Activated CD4-positive, alpha-beta T cell treated with anti-CD3 and anti-CD28 coated beads, Interleukin-2, amount 10 ng/mL, durations not matched to agents 24 days and 14 days (primary cell): ENCODE measurements at regions not wholly inside any gene's neighbourhood (a gene's known extent, or its start where the extent isn't known, plus 50 kb on each side); places are given as distances from the start of the nearest gene placed in this dataset.
A peak's percentile ranks its signal among the peaks of the same experiment; 100 is the strongest.

ENCODE experiments used
- DNase-seq: peaks from one replicate; pipeline ENCODE4 v3.0.0; 2022
- H3K27ac Mint-ChIP-seq: one replicate; pipeline ENCODE4 v1.8.0; 2022; ENCODE audit warnings: mild to moderate bottlenecking, mixed read lengths
- H3K27me3 Mint-ChIP-seq: one replicate; pipeline ENCODE4 v1.8.0; 2022; ENCODE audit warnings: mixed read lengths
- H3K36me3 Mint-ChIP-seq: one replicate; pipeline ENCODE4 v1.8.0; 2022; ENCODE audit warnings: low read depth, mild to moderate bottlenecking, mixed read lengths
- H3K4me1 Mint-ChIP-seq: one replicate; pipeline ENCODE4 v1.8.0; 2021; ENCODE audit warnings: mixed read lengths
- H3K4me3 Mint-ChIP-seq: one replicate; pipeline ENCODE4 v1.8.0; 2022; ENCODE audit warnings: mild to moderate bottlenecking, moderate library complexity, mixed read lengths
- H3K9me3 Mint-ChIP-seq: one replicate; pipeline ENCODE4 v1.8.0; 2021; ENCODE audit warnings: mixed read lengths
- intact Hi-C: fragments of 100-400 bp; cut with micrococcal nuclease; formaldehyde crosslinking; loops from one replicate; pipeline ENCODE4 v1.15.1; 2023

DNA sequence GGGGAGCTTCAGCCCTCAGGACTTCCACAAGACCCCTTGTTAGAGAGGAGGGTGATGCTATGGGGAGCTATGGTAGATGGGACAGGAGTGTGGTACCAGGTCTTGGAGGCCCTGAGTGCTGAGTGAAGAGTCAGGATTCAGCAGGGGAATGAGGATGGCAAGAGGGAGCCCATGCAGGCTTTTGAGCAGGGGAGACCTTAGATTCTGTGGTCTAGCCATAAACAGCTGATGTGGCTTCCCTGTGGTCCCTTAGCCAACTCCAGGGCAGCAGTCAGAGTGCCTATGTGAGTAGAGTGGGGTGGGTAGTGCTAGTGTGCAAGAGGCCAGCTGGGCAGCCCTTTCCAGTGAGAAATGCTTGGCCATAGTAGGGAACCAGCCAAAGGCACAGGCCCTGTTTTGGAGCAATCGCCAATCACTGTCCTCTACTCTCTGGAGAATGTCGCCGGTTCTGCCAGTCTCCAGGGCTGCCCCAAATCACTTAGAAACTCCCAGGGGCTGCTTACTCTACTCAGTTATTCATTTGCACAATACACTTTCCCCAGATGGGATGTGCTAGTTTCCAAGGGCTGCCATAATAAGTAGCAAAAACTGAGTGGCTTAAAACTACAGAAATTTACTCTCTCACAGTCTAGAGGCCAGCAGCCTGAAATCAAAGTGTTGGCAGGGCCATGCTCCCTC is 310.5 kb downstream of the SMAD2 start:
- H3K4me1 Mint-ChIP-seq: no peaks in the 10 kb centered on the region
- intact Hi-C loops: no loop called here

GRCh38 chr18:47618758-47619157 is 311.7 kb downstream of the SMAD2 start:
- H3K4me3 Mint-ChIP-seq: no peak overlapping the region
- H3K27ac Mint-ChIP-seq: no peak overlapping the region
- intact Hi-C loops: no loop called here
- no peak for DNase-seq
- peaks cover 4% of the 10 kb centered on the region for H3K27me3 Mint-ChIP-seq
- no peaks in the 10 kb centered on the region for H3K9me3 Mint-ChIP-seq
- H3K4me1 Mint-ChIP-seq: no peaks in the 10 kb centered on the region
- no peaks in the 10 kb centered on the region for H3K36me3 Mint-ChIP-seq

More for the DNA sequence above, 310.5 kb downstream of the SMAD2 start:
- no peak for DNase-seq
- no peak overlapping the region for H3K4me3 Mint-ChIP-seq
- no peaks in the 10 kb centered on the region for H3K9me3 Mint-ChIP-seq
- no peaks in the 10 kb centered on the region for H3K36me3 Mint-ChIP-seq
- H3K27me3 Mint-ChIP-seq: peaks cover 4% of the 10 kb centered on the region
- H3K27ac Mint-ChIP-seq: no peak overlapping the region

GRCh38 chr18:47615043-47615442 is 315.4 kb downstream of the SMAD2 start:
- no peak for DNase-seq
- no peaks in the 10 kb centered on the region for H3K36me3 Mint-ChIP-seq
- H3K27me3 Mint-ChIP-seq: peaks cover 3% of the 10 kb centered on the region
- no peaks in the 10 kb centered on the region for H3K9me3 Mint-ChIP-seq
- intact Hi-C loops: no loop called here
- no peak overlapping the region for H3K4me3 Mint-ChIP-seq
- no peak overlapping the region for H3K27ac Mint-ChIP-seq
- no peaks in the 10 kb centered on the region for H3K4me1 Mint-ChIP-seq

DNA sequence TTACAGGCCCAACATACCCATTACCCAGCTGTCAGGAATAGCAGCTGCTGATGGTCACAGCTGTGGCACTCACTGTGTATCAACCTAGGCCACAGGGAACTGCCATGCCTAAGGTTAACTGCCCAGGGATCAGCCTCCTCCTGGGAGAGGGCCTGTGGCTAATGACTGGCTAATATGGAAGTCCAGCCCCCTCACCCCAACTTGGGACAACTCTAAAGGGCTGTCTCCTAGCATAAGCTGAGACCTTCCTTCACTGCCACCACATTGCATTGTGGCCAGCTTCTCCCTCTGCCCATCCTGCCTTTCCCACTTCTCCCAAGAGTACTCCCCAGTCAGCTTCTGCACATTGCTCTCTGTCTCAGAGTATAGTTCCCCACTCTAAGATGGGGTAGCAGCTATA is 316.5 kb downstream of the SMAD2 start:
- intact Hi-C loops: no loop called here
- Mint-ChIP-seq H3K9me3 (no peaks in the 10 kb centered on the region), H3K4me1 (no peaks in the 10 kb centered on the region), H3K27me3 (peaks cover 3% of the 10 kb centered on the region), H3K27ac (no peak overlapping the region), H3K4me3 (no peak overlapping the region), H3K36me3 (no peaks in the 10 kb centered on the region)
- no peak for DNase-seq

- intact Hi-C loops: no loop called here
- Mint-ChIP-seq H3K4me3 (no peak overlapping the region), H3K4me1 (no peaks in the 10 kb centered on the region), H3K9me3 (no peaks in the 10 kb centered on the region), H3K36me3 (no peaks in the 10 kb centered on the region), H3K27ac (no peak overlapping the region), H3K27me3 (peaks cover 3% of the 10 kb centered on the region)
- DNase-seq: no peak
Observed at GRCh38 chr18:47611649-47612048, 318.8 kb downstream of the SMAD2 start.

GRCh38 chr18:47606526-47606925 is 323.9 kb downstream of the SMAD2 start:
- Mint-ChIP-seq H3K36me3 (no peaks in the 10 kb centered on the region), H3K9me3 (no peaks in the 10 kb centered on the region), H3K27ac (no peak overlapping the region), H3K27me3 (no peaks in the 10 kb centered on the region), H3K4me3 (no peak overlapping the region), H3K4me1 (no peaks in the 10 kb centered on the region)
- intact Hi-C loops: no loop called here
- no peak for DNase-seq

- H3K36me3 Mint-ChIP-seq: no peaks in the 10 kb centered on the region
- DNase-seq: no peak
- no peak overlapping the region for H3K4me3 Mint-ChIP-seq
- H3K27ac Mint-ChIP-seq: no peak overlapping the region
- peaks cover 4% of the 10 kb centered on the region for H3K9me3 Mint-ChIP-seq
- no peaks in the 10 kb centered on the region for H3K4me1 Mint-ChIP-seq
- H3K27me3 Mint-ChIP-seq: no peaks in the 10 kb centered on the region
- intact Hi-C loops: no loop called here
Observed at GRCh38 chr18:47605093-47605492, 325.4 kb downstream of the SMAD2 start.

- H3K4me3 Mint-ChIP-seq: no peak overlapping the region
- no peaks in the 10 kb centered on the region for H3K4me1 Mint-ChIP-seq
- H3K27ac Mint-ChIP-seq: no peak overlapping the region
- no peak for DNase-seq
- peaks cover 4% of the 10 kb centered on the region for H3K9me3 Mint-ChIP-seq
- intact Hi-C loops: no loop called here
- no peaks in the 10 kb centered on the region for H3K27me3 Mint-ChIP-seq
- H3K36me3 Mint-ChIP-seq: no peaks in the 10 kb centered on the region
Observed at GRCh38 chr18:47604021-47604420, 326.4 kb downstream of the SMAD2 start.

GRCh38 chr18:47603158-47603557 is 327.3 kb downstream of the SMAD2 start:
- DNase-seq: no peak
- Mint-ChIP-seq H3K4me3 (no peak overlapping the region), H3K4me1 (no peaks in the 10 kb centered on the region), H3K27ac (no peak overlapping the region), H3K9me3 (peaks cover 4% of the 10 kb centered on the region), H3K36me3 (no peaks in the 10 kb centered on the region), H3K27me3 (no peaks in the 10 kb centered on the region)
- intact Hi-C loops: no loop called here

DNA sequence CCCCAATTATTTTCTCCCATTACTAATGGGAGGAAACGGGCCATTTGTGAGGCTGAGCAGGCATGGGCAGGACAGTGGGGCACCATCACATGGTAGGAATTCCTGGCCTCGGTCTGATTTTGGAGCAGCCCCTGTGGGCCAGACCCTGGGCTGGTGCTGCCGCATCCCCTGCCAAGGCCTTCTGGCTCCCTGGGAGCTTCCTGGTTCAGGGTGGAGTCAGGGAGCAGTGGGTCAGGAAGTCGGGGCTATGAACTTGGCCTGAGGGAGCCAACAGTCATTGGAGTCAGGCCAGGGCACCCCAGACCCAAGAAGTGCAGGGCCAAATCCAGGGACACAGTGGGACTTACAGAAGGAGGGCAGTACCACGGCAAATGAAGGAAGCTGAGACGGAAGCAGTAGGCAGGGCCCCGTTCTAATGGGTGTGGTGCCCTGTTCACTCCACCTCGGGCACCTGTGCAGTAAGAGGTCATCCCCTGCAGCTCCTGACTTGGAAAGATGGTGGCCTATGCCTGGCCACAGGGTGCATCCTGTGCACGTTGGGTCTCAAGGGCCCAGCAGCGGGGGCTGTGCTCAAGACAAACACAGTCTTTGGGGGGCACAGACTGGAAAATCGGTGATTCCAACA is 328.1 kb downstream of the SMAD2 start:
- intact Hi-C loops: no loop called here
- DNase-seq: no peak
- Mint-ChIP-seq H3K9me3 (peaks cover 4% of the 10 kb centered on the region), H3K4me3 (no peak overlapping the region), H3K4me1 (no peaks in the 10 kb centered on the region), H3K36me3 (no peaks in the 10 kb centered on the region), H3K27me3 (no peaks in the 10 kb centered on the region), H3K27ac (no peak overlapping the region)

GRCh38 chr18:47601581-47602272 is 328.7 kb downstream of the SMAD2 start:
- intact Hi-C loops: no loop called here
- Mint-ChIP-seq H3K4me3 (no peak overlapping the region), H3K27ac (peak overlapping the region; percentile 13), H3K36me3 (no peaks in the 10 kb centered on the region), H3K9me3 (peaks cover 4% of the 10 kb centered on the region), H3K4me1 (no peaks in the 10 kb centered on the region), H3K27me3 (no peaks in the 10 kb centered on the region)
- no peak for DNase-seq

GRCh38 chr18:47595831-47596501 is 334.5 kb downstream of the SMAD2 start:
- Mint-ChIP-seq H3K27ac (no peak overlapping the region), H3K4me1 (peaks cover 1% of the 10 kb centered on the region), H3K27me3 (peaks cover 15% of the 10 kb centered on the region), H3K9me3 (peaks cover 4% of the 10 kb centered on the region), H3K4me3 (no peak overlapping the region), H3K36me3 (no peaks in the 10 kb centered on the region)
- DNase-seq: peak; percentile 60
- intact Hi-C loops: no loop called here

GRCh38 chr18:47594621-47595086 is 335.8 kb downstream of the SMAD2 start:
- Mint-ChIP-seq H3K4me1 (peaks cover 1% of the 10 kb centered on the region), H3K4me3 (no peak overlapping the region), H3K36me3 (no peaks in the 10 kb centered on the region), H3K27me3 (peaks cover 15% of the 10 kb centered on the region), H3K9me3 (no peaks in the 10 kb centered on the region), H3K27ac (no peak overlapping the region)
- intact Hi-C loops: no loop called here
- no peak for DNase-seq
